ENCODE measurements at regions not wholly inside any gene's neighbourhood (a gene's known extent, or its start where the extent isn't known, plus 50 kb on each side); places are given as distances from the start of the nearest gene placed in this dataset.

DNA sequence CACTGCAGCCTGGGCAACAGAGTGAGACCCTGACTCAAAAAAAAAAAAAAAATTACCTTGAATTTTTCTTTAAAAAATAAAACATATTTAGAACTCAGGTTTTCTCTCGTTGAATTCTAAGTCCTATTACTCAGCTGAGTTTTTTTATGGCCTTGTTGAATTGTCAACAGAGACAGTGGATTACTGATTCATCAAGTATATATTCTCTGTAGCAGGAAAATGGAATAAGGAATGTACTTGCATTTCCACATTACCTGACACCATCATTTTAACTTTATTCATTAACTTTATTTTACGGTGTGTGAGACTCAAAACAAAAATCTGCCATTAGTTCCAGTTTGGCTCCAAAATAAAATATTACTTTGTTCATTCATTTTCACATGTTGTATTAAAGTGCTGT is 53.8 kb upstream of the APP start:
- DNase-seq (ENCODE audit: low read depth), result no peak
